Lung (tissue), 11 donors: ENCODE measurements at regions not wholly inside any gene's neighbourhood (a gene's known extent, or its start where the extent isn't known, plus 50 kb on each side); places are given as distances from the start of the nearest gene placed in this dataset.

ENCODE experiments used
- ATAC-seq: fragments of 200-7000 bp; cut with Tn5 transposase; one replicate; pipeline ENCODE4 v1.9.1; 2020; ENCODE audit warnings: moderate number of reproducible peaks; ENCODE audit not compliant: insufficient read depth, low FRiP score
- DNase-seq, 3 donors: peaks; one replicate each; pipeline ENCODE4 v3.0.0-alpha.2; 2013 to 2017
- H3K27ac ChIP-seq, 2 donors: one replicate each; pipeline ENCODE4 v1.5.1; 2013; ENCODE audit warnings: mild to moderate bottlenecking in 2 of 2, moderate library complexity in 2 of 2, control low read depth in 1 of 2, inconsistent platforms in 1 of 2, low read depth in 1 of 2, low read length in 1 of 2
- H3K27me3 ChIP-seq, 3 donors: one replicate each; pipeline ENCODE4 v1.5.1; 2013; ENCODE audit warnings: low read length in 2 of 3; ENCODE audit not compliant: control insufficient read depth in 3 of 3, insufficient read depth in 3 of 3
- H3K36me3 ChIP-seq, 4 donors: one replicate each; pipeline ENCODE4 v1.5.1; 2013; ENCODE audit warnings: low read length in 4 of 4, mild to moderate bottlenecking in 1 of 4, moderate library complexity in 1 of 4; ENCODE audit not compliant: control insufficient read depth in 4 of 4, insufficient read depth in 4 of 4
- H3K4me1 ChIP-seq, 5 donors: one replicate each; pipeline ENCODE4 v1.5.1; 2013; ENCODE audit warnings: low read length in 5 of 5, mild to moderate bottlenecking in 2 of 5, moderate library complexity in 1 of 5; ENCODE audit not compliant: control insufficient read depth in 5 of 5, insufficient read depth in 5 of 5
- H3K4me3 ChIP-seq: one replicate; pipeline ENCODE4 v1.5.1; 2013; ENCODE audit warnings: mild to moderate bottlenecking, control low read depth, moderate library complexity
- H3K9ac ChIP-seq, 2 donors: one replicate each; pipeline ENCODE4 v1.5.1; 2013; ENCODE audit warnings: low read length in 2 of 2, control low read depth in 1 of 2; ENCODE audit not compliant: insufficient read depth in 1 of 2
- H3K9me3 ChIP-seq, 4 donors: one replicate each; pipeline ENCODE4 v1.5.1; 2013; ENCODE audit warnings: low read length in 3 of 4, mild to moderate bottlenecking in 1 of 4, moderate library complexity in 1 of 4; ENCODE audit not compliant: control insufficient read depth in 4 of 4, insufficient read depth in 3 of 4
- WGBS, 2 donors: extraction: QIAGEN DNeasy Blood & Tissue Kit; methylation state at CpG; one replicate each; pipeline ENCODE4 v1.1.7; 2013; 5-methylcytosine and 5-hydroxymethylcytosine counted together
- TF ChIP-seq, protein P1 (sequence below): IDR thresholded peaks from 2 replicates; pipeline ENCODE4 v1.5.1; 2012; ENCODE audit warnings: mild to moderate bottlenecking; ENCODE audit errors: control extremely low read depth, extremely low read depth
- donor health status: control.
- donor health status: control.
- donor health status: Bipolar disorder and iron deficiency.
- donor health status: healthy.
- donor health status: DM: yes; HTN: yes; CAD: no.

DNA sequence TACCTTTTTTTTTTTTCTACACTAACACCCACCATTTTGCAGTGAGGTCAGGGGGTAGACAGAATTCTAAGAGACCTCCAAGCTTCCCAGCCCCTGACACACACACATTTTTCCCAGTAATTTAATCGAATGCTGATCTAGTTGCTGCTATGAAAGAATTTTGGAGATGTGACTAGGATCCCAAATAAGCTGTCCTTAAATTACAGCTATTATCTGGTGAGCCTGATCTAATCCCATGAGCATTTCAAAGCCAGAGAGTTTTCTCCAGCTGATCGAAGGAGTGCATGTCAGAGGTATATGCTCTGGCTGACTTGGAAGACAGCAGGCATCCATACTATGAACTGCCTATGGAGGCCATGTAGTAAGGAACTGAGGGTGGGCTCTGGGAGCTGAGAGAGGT, 503.8 kb upstream of the MARCKS start:
- Histone ChIP-seq H3K9me3 (peaks cover 0 to 2% (median 0%) of the 10 kb centered on the region in 4 donors), H3K27me3 (no peaks in the 10 kb centered on the region), H3K4me3 (no peak overlapping the region), H3K36me3 (no peaks in the 10 kb centered on the region), H3K27ac (no peak overlapping the region), H3K9ac (no peak overlapping the region), H3K4me1 (peaks cover 0 to 17% (median 7%) of the 10 kb centered on the region in 5 donors)
- DNase-seq (no peak), ATAC-seq (no peak)
- TF ChIP-seq, protein P1, sequence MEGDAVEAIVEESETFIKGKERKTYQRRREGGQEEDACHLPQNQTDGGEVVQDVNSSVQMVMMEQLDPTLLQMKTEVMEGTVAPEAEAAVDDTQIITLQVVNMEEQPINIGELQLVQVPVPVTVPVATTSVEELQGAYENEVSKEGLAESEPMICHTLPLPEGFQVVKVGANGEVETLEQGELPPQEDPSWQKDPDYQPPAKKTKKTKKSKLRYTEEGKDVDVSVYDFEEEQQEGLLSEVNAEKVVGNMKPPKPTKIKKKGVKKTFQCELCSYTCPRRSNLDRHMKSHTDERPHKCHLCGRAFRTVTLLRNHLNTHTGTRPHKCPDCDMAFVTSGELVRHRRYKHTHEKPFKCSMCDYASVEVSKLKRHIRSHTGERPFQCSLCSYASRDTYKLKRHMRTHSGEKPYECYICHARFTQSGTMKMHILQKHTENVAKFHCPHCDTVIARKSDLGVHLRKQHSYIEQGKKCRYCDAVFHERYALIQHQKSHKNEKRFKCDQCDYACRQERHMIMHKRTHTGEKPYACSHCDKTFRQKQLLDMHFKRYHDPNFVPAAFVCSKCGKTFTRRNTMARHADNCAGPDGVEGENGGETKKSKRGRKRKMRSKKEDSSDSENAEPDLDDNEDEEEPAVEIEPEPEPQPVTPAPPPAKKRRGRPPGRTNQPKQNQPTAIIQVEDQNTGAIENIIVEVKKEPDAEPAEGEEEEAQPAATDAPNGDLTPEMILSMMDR: no peak
- 87 to 95% methylated on average over 2 of the region's 2 CpGs for WGBS, 2 donors

DNA sequence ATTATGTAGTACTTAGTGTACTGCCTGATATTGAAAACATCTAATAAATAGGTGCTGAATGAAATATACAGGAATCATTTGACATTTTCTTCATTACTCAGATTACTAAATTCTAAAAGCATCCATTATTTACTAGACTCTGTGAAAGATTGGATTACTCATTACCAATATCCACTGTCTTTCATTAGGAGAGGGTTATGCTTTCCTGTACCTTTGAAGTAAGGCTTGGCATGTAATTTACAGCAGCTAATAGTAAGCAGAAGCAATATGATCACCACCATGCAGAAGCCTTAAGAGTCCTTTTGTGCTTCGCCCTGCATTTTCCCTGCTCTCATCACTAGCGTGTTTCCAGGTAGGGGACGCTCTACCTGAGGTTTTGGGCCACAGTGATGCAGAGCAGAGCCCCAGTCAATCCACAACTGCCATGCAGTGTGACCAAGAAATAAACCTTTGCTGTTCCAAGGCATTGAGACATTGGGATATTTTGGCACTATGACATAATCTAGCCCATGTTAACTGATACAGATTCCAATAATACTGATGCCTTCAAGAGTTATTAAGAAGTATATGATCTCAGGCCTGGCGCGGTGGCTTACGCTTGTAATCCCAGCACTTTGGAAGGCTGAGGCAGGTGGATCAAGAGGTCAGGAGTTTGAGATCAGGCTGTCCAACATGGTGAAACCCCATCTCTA, 502.8 kb upstream of the MARCKS start:
- TF ChIP-seq, protein P1: no peak
- H3K4me1 ChIP-seq: peaks cover 0 to 17% (median 7%) of the 10 kb centered on the region in 5 donors
- WGBS, 2 donors: 88 to 89% methylated on average over 6 of the region's 6 CpGs

DNA sequence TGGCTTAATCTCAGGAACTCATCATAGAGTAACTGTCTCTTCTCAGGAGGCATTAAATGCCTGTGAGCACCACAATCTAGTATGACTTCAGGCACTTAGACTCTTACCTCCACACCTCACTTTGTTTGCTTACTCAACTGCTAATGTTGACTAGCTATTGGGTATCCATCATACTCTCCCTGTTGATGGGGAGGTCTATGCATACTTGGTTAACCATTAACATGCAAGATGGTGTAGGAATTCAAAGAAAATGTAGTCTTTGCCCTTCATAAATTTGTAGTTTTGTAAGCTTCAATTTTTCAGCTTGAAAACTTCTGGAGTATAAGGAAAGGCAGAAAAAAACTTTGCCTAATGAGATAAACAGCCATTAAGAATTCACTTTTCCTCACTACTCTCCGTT, 501.0 kb upstream of the MARCKS start:
- Histone ChIP-seq H3K9ac (no peak overlapping the region), H3K4me1 (peaks cover 0 to 19% (median 6%) of the 10 kb centered on the region in 5 donors), H3K36me3 (no peaks in the 10 kb centered on the region), H3K9me3 (peaks cover 0 to 2% (median 0%) of the 10 kb centered on the region in 4 donors), H3K27me3 (no peaks in the 10 kb centered on the region), H3K4me3 (no peak overlapping the region), H3K27ac (no peak overlapping the region)
- DNase-seq: no peak
- TF ChIP-seq, protein P1: no peak
- WGBS, 2 donors: 75 to 89% methylated on average over 1 of the region's 1 CpG
- no peak for ATAC-seq

More for the DNA sequence above, 502.8 kb upstream of the MARCKS start:
- Histone ChIP-seq H3K27me3 (no peaks in the 10 kb centered on the region), H3K9me3 (peaks cover 0 to 2% (median 0%) of the 10 kb centered on the region in 4 donors), H3K36me3 (no peaks in the 10 kb centered on the region), H3K4me3 (no peak overlapping the region), H3K9ac (no peak overlapping the region), H3K27ac (no peak overlapping the region)
- ATAC-seq (no peak), DNase-seq (no peak)
